ENCODE measurements at regions not wholly inside any gene's neighbourhood (a gene's known extent, or its start where the extent isn't known, plus 50 kb on each side); places are given as distances from the start of the nearest gene placed in this dataset.
"Not testable (repeated sequence)": the region's sequence is repeated elsewhere in the genome, so short reads cannot be mapped to it uniquely, and the experiment has no call there.

GRCh38 chr1:213519098-213519497 is 468.1 kb downstream of the RPS6KC1 start:
- CTCF ChIA-PET: no interaction called here
- H3K27ac Mint-ChIP-seq: no peak overlapping the region
- no peak for DNase-seq
- no peaks in the 10 kb centered on the region for H3K27me3 Mint-ChIP-seq
- no peak overlapping the region for H3K4me3 Mint-ChIP-seq
- POLR2A ChIA-PET: no interaction called here
- H3K36me3 Mint-ChIP-seq (ENCODE audit: low read depth): no peaks in the 10 kb centered on the region
- no peaks in the 10 kb centered on the region for H3K4me1 Mint-ChIP-seq
- H3K9me3 Mint-ChIP-seq: no peaks in the 10 kb centered on the region

- POLR2A ChIA-PET: no interaction called here
- no peak for DNase-seq
- no peaks in the 10 kb centered on the region for H3K4me1 Mint-ChIP-seq
- no peaks in the 10 kb centered on the region for H3K27me3 Mint-ChIP-seq
- H3K36me3 Mint-ChIP-seq (ENCODE audit: low read depth): no peaks in the 10 kb centered on the region
- CTCF ChIA-PET: no interaction called here
- no peaks in the 10 kb centered on the region for H3K9me3 Mint-ChIP-seq
- H3K27ac Mint-ChIP-seq: no peak overlapping the region
- no peak overlapping the region for H3K4me3 Mint-ChIP-seq
Observed at GRCh38 chr1:213521206-213521605, 466.6 kb upstream of the PROX1 start.

- Mint-ChIP-seq H3K27ac (no peak overlapping the region), H3K36me3 (ENCODE audit: low read depth) (no peaks in the 10 kb centered on the region), H3K27me3 (no peaks in the 10 kb centered on the region), H3K4me3 (no peak overlapping the region), H3K4me1 (no peaks in the 10 kb centered on the region), H3K9me3 (no peaks in the 10 kb centered on the region)
- POLR2A ChIA-PET: no interaction called here
- CTCF ChIA-PET: interaction anchor here (1.1 kb wide), 1 partner anchor 14 kb away, joined by 3 read pairs; no protein-coding TSS in a partner anchor
- no peak for DNase-seq
Observed at GRCh38 chr1:213523781-213524398, 463.9 kb upstream of the PROX1 start.

GRCh38 chr1:213526306-213526705 is 461.5 kb upstream of the PROX1 start:
- ChIA-PET CTCF (no interaction called here), POLR2A (no interaction called here)
- Mint-ChIP-seq H3K27ac (no peak overlapping the region), H3K36me3 (ENCODE audit: low read depth) (no peaks in the 10 kb centered on the region), H3K4me1 (no peaks in the 10 kb centered on the region), H3K27me3 (no peaks in the 10 kb centered on the region), H3K9me3 (no peaks in the 10 kb centered on the region), H3K4me3 (no peak overlapping the region)
- DNase-seq: no peak

- DNase-seq: no peak
- POLR2A ChIA-PET: no interaction called here
Observed at GRCh38 chr1:213530611-213531320, 457.0 kb upstream of the PROX1 start.

DNA sequence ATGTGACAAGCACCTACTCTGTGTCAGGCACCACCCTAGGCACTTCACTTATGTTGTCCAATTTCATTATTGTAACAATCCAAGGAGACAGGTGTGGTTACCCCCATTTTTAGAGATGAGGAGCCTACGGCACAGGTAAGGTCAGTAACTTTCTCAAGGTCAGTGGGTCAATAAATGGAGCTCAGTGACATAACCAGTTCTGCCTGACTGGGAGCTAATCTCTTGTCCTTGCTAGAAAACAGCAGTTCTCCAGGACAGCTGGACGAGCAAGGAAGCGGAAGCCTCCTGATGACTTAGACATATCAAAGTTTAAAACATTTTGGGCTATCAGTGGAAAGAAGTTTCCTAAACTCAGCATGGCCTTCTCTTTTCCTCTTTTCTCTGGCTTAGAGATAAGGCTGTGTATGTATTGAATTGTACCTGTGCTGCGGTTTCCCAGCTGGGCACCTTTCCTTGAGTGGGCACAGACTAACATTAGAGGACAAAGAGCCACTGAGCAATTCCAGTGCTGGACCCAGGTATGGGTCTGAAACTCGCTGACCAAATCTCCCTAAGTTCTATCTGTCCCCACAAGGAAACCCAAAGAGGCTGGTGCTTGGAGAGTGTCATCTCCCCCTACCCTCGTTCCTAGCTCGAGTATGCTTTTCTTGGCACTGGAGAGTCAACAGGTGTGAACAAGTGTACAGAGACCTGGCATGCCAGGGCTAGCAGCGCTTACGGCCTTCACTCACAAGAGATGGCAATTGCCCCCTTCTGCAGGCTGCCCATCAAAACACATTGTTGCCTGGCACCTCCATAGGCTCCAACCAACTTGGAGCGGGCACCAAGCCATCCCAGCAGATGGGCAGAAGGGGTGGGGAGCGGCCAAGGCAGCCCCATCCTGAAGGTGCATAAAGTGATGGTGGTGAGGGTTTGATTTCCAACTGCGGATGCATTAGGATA is 456.1 kb upstream of the PROX1 start:
- ChIA-PET POLR2A (no interaction called here), CTCF (no interaction called here)
- no peaks in the 10 kb centered on the region for H3K4me1 Mint-ChIP-seq
- H3K9me3 Mint-ChIP-seq: no peaks in the 10 kb centered on the region
- no peaks in the 10 kb centered on the region for H3K36me3 Mint-ChIP-seq (ENCODE audit: low read depth)
- no peak overlapping the region for H3K4me3 Mint-ChIP-seq
- H3K27ac Mint-ChIP-seq: no peak overlapping the region
- no peaks in the 10 kb centered on the region for H3K27me3 Mint-ChIP-seq
- no peak for DNase-seq

More at GRCh38 chr1:213530611-213531320, 457.0 kb upstream of the PROX1 start:
- CTCF ChIA-PET: no interaction called here
- Mint-ChIP-seq H3K9me3 (no peaks in the 10 kb centered on the region), H3K27me3 (no peaks in the 10 kb centered on the region), H3K4me1 (no peaks in the 10 kb centered on the region), H3K27ac (no peak overlapping the region), H3K4me3 (no peak overlapping the region), H3K36me3 (ENCODE audit: low read depth) (no peaks in the 10 kb centered on the region)

- no peak overlapping the region for H3K27ac Mint-ChIP-seq
- no peaks in the 10 kb centered on the region for H3K27me3 Mint-ChIP-seq
- H3K36me3 Mint-ChIP-seq (ENCODE audit: low read depth): no peaks in the 10 kb centered on the region
- no peaks in the 10 kb centered on the region for H3K4me1 Mint-ChIP-seq
- ChIA-PET POLR2A (no interaction called here), CTCF (no interaction called here)
- no peak overlapping the region for H3K4me3 Mint-ChIP-seq
- no peak for DNase-seq
- no peaks in the 10 kb centered on the region for H3K9me3 Mint-ChIP-seq
Observed at GRCh38 chr1:213533125-213533524, 454.6 kb upstream of the PROX1 start.

- no peak for DNase-seq
- H3K9me3 Mint-ChIP-seq: no peaks in the 10 kb centered on the region
- H3K36me3 Mint-ChIP-seq (ENCODE audit: low read depth): no peaks in the 10 kb centered on the region
- no peak overlapping the region for H3K4me3 Mint-ChIP-seq
- ChIA-PET CTCF (interaction anchor here (0.6 kb wide), 1 partner anchor 331 kb away, joined by 4 read pairs; no protein-coding TSS in a partner anchor), POLR2A (no interaction called here)
- no peak overlapping the region for H3K27ac Mint-ChIP-seq
- H3K4me1 Mint-ChIP-seq: no peaks in the 10 kb centered on the region
- H3K27me3 Mint-ChIP-seq: no peaks in the 10 kb centered on the region
Observed at GRCh38 chr1:213535679-213536078, 452.1 kb upstream of the PROX1 start.

GRCh38 chr1:213538251-213538650 is 449.5 kb upstream of the PROX1 start:
- H3K36me3 Mint-ChIP-seq (ENCODE audit: low read depth): no peaks in the 10 kb centered on the region
- no peaks in the 10 kb centered on the region for H3K27me3 Mint-ChIP-seq
- CTCF ChIA-PET: no interaction called here
- H3K4me1 Mint-ChIP-seq: no peaks in the 10 kb centered on the region
- DNase-seq: no peak
- no peak overlapping the region for H3K27ac Mint-ChIP-seq
- POLR2A ChIA-PET: no interaction called here
- no peak overlapping the region for H3K4me3 Mint-ChIP-seq
- no peaks in the 10 kb centered on the region for H3K9me3 Mint-ChIP-seq

DNA sequence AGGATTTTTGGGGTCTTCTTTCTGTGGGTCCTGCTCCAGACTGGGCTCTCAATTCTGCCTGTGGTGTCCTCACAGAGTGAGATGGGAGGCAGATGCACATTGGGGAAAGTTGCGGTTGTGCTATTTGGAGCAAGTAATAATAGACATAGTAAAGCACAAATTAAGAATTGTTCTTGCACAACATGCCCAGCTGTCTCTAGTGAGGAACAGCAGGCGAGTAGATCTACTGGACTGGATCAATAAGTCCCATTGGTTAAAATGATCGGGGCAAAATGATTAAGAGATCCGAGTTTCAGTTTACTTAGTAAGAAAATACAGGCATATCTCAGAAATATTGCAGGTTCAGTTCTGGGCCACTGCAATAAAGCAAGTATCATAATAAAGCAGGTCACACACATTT is 448.3 kb upstream of the PROX1 start:
- Mint-ChIP-seq H3K36me3 (ENCODE audit: low read depth) (no peaks in the 10 kb centered on the region), H3K4me1 (no peaks in the 10 kb centered on the region), H3K27ac (no peak overlapping the region), H3K4me3 (no peak overlapping the region), H3K9me3 (no peaks in the 10 kb centered on the region), H3K27me3 (no peaks in the 10 kb centered on the region)
- ChIA-PET POLR2A (no interaction called here), CTCF (no interaction called here)
- DNase-seq: no peak

DNA sequence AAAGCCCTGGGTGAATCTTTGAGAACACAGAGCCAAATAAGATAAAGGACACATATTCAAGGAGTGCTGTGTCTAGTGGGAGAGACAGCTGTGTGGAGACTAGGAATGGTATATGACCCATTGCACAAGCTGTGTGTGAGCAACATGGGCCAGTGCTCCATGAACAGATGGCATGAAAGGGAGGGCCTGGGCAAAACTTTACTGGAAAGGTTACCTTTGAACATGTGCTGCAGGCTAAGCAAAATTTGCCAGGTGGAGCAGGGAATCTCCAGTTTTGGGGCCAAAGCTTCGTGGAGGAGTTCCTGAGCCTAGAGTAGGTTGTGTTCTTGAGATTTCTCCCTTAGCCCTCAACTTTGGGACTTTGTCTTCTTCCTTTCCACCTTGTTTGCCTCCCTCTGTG is 446.1 kb upstream of the PROX1 start:
- H3K4me1 Mint-ChIP-seq: no peaks in the 10 kb centered on the region
- H3K27me3 Mint-ChIP-seq: no peaks in the 10 kb centered on the region
- no peaks in the 10 kb centered on the region for H3K36me3 Mint-ChIP-seq (ENCODE audit: low read depth)
- no peaks in the 10 kb centered on the region for H3K9me3 Mint-ChIP-seq
- DNase-seq: no peak
- CTCF ChIA-PET: no interaction called here
- H3K4me3 Mint-ChIP-seq: no peak overlapping the region
- POLR2A ChIA-PET: no interaction called here
- H3K27ac Mint-ChIP-seq: no peak overlapping the region

- H3K4me1 Mint-ChIP-seq; H3K9me3 Mint-ChIP-seq; H3K27ac Mint-ChIP-seq; POLR2A ChIA-PET; H3K36me3 Mint-ChIP-seq (ENCODE audit: low read depth); H3K4me3 Mint-ChIP-seq; CTCF ChIA-PET; DNase-seq; H3K27me3 Mint-ChIP-seq: not testable (repeated sequence)
Observed at GRCh38 chr1:213545181-213545580, 442.6 kb upstream of the PROX1 start.

DNA sequence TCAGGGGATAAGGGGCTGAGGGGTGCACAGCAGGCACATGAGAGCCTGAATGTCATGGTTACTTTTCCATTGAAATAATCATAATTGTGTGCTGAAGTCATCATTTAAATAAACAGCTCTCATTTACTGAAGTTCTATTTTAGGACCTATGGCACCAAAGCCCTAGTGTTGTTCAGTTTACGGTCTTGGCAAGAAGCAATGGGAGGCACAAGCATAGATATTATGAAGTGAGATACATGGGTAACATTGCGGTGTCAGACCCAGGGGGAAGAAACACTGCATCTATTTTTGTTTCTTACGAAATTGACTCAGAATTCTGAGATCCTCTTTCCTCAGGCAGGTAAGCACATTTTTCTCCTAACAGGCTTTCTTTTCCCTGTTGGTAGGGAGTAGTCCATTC is 437.8 kb upstream of the PROX1 start:
- POLR2A ChIA-PET: no interaction called here

More for the DNA sequence above, 437.8 kb upstream of the PROX1 start:
- no peak for DNase-seq
- Mint-ChIP-seq H3K27ac (no peak overlapping the region), H3K27me3 (no peaks in the 10 kb centered on the region), H3K36me3 (ENCODE audit: low read depth) (no peaks in the 10 kb centered on the region), H3K4me3 (no peak overlapping the region), H3K9me3 (no peaks in the 10 kb centered on the region), H3K4me1 (no peaks in the 10 kb centered on the region)
- CTCF ChIA-PET: no interaction called here

Data from activated CD4-positive, alpha-beta T cell treated with anti-CD3 and anti-CD28 coated beads, Interleukin-2, amount 10 ng/mL, durations not matched to agents 7 days and 5 days (primary cell).